Parathyroid adenoma (tissue), 2 donors: ENCODE measurements at regions not wholly inside any gene's neighbourhood (a gene's known extent, or its start where the extent isn't known, plus 50 kb on each side); places are given as distances from the start of the nearest gene placed in this dataset.
A peak's percentile ranks its signal among the peaks of the same experiment; 100 is the strongest.

Source experiments
- H2AFZ ChIP-seq: fragments of 300-600 bp; sonication (generic); one replicate; pipeline ENCODE4 v1.7.0; 2017; ENCODE audit warnings: antibody characterized with exemption, mild to moderate bottlenecking
- H3K27ac ChIP-seq: fragments of 300-600 bp; sonication (generic); one replicate; pipeline ENCODE4 v1.7.0; 2017
- H3K27me3 ChIP-seq: fragments of 300-600 bp; sonication (generic); one replicate; pipeline ENCODE4 v1.7.0; 2017; ENCODE audit warnings: low read length; ENCODE audit not compliant: control insufficient read depth, insufficient read depth
- H3K36me3 ChIP-seq: fragments of 300-600 bp; sonication (generic); one replicate; pipeline ENCODE4 v1.7.0; 2017; ENCODE audit warnings: low read length; ENCODE audit not compliant: control insufficient read depth, insufficient read depth
- H3K4me1 ChIP-seq: fragments of 300-600 bp; sonication (generic); one replicate; pipeline ENCODE4 v1.7.0; 2017; ENCODE audit warnings: control low read depth
- H3K4me2 ChIP-seq: fragments of 300-600 bp; sonication (generic); one replicate; pipeline ENCODE4 v1.7.0; 2017; ENCODE audit warnings: low read length
- H3K4me3 ChIP-seq: fragments of 300-600 bp; sonication (generic); one replicate; pipeline ENCODE4 v1.7.0; 2017; ENCODE audit warnings: low read depth, low read length
- H3K79me2 ChIP-seq: fragments of 300-600 bp; sonication (generic); one replicate; pipeline ENCODE4 v1.7.0; 2017; ENCODE audit warnings: control low read depth
- H3K9ac ChIP-seq: fragments of 300-600 bp; sonication (generic); one replicate; pipeline ENCODE4 v1.7.0; 2017; ENCODE audit warnings: mild to moderate bottlenecking
- H3K9me3 ChIP-seq: fragments of 300-600 bp; sonication (generic); one replicate; pipeline ENCODE4 v1.7.0; 2017; ENCODE audit warnings: low read length; ENCODE audit not compliant: control insufficient read depth
- TF ChIP-seq, protein P1 (sequence below): fragments of 300-600 bp; sonication (generic); IDR thresholded peaks from one replicate; pipeline ENCODE4 v1.7.0; 2017; ENCODE audit warnings: antibody characterized with exemption, mild to moderate bottlenecking
- donor health status: primary hyperparathyroidism.

DNA sequence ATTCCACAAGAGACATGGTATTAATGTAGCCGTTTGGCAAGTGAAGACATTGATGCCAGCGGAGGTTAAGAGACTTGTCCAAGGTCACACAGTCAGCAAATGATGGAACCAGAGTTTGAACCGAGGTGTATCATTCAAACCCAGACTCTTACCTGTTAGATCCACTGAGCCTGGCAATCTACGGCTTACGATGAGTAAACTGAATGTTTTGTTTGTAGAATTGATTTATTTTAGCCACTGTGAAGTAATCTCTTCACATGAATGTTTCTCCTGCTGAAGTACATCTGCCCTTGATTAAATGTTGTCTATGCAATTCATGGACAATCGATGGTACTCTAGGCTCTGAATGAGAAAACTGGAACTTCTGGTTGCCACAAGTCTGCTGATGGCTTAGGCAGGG, 155.5 kb upstream of the NAV2 start:
- H3K9me3 ChIP-seq: no peaks in the 10 kb centered on the region
- H3K4me3 ChIP-seq: no peak overlapping the region
- no peak overlapping the region for H3K4me2 ChIP-seq
- no peaks in the 10 kb centered on the region for H3K4me1 ChIP-seq
- TF ChIP-seq, protein P1, sequence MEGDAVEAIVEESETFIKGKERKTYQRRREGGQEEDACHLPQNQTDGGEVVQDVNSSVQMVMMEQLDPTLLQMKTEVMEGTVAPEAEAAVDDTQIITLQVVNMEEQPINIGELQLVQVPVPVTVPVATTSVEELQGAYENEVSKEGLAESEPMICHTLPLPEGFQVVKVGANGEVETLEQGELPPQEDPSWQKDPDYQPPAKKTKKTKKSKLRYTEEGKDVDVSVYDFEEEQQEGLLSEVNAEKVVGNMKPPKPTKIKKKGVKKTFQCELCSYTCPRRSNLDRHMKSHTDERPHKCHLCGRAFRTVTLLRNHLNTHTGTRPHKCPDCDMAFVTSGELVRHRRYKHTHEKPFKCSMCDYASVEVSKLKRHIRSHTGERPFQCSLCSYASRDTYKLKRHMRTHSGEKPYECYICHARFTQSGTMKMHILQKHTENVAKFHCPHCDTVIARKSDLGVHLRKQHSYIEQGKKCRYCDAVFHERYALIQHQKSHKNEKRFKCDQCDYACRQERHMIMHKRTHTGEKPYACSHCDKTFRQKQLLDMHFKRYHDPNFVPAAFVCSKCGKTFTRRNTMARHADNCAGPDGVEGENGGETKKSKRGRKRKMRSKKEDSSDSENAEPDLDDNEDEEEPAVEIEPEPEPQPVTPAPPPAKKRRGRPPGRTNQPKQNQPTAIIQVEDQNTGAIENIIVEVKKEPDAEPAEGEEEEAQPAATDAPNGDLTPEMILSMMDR: no peak
- H3K79me2 ChIP-seq: no peaks in the 10 kb centered on the region
- no peak overlapping the region for H2AFZ ChIP-seq
- no peak overlapping the region for H3K9ac ChIP-seq
- H3K36me3 ChIP-seq: no peaks in the 10 kb centered on the region
- H3K27ac ChIP-seq: no peak overlapping the region
- H3K27me3 ChIP-seq: no peaks in the 10 kb centered on the region

DNA sequence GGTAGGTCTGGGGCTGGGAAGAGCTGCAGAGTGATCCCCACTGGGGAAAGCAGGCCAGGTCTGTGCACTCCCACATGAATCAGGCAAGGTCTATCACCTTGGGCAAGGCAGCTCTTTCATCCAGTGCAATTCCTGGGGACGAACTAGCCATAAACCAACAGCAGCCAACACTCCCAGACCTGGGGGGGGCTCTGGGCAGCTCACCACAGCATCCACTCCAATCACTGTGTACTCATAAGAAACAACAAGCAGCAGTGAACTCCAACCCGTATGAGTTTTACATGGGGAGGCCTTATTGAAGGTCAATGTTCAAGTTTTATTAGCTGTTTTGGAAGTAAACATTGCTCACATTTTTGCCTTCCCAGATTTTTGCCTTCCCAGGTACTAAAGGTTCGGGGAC, 157.4 kb upstream of the NAV2 start:
- no peak overlapping the region for H3K4me3 ChIP-seq
- H3K4me2 ChIP-seq: no peak overlapping the region
- TF ChIP-seq, protein P1: no peak
- no peak overlapping the region for H3K27ac ChIP-seq
- no peak overlapping the region for H2AFZ ChIP-seq
- H3K27me3 ChIP-seq: no peaks in the 10 kb centered on the region
- no peak overlapping the region for H3K9ac ChIP-seq
- no peaks in the 10 kb centered on the region for H3K4me1 ChIP-seq
- H3K36me3 ChIP-seq: no peaks in the 10 kb centered on the region
- H3K9me3 ChIP-seq: no peaks in the 10 kb centered on the region
- no peaks in the 10 kb centered on the region for H3K79me2 ChIP-seq

- H3K36me3 ChIP-seq: no peaks in the 10 kb centered on the region
- no peaks in the 10 kb centered on the region for H3K27me3 ChIP-seq
- H3K27ac ChIP-seq: no peak overlapping the region
- H2AFZ ChIP-seq: no peak overlapping the region
- H3K79me2 ChIP-seq: no peaks in the 10 kb centered on the region
- H3K9me3 ChIP-seq: no peaks in the 10 kb centered on the region
- H3K9ac ChIP-seq: no peak overlapping the region
- TF ChIP-seq, protein P1: peak; percentile 64
- no peak overlapping the region for H3K4me3 ChIP-seq
- H3K4me1 ChIP-seq: no peaks in the 10 kb centered on the region
- no peak overlapping the region for H3K4me2 ChIP-seq
These were observed 158.8 kb upstream of the NAV2 start for GRCh38 chr11:19553683-19554333.

DNA sequence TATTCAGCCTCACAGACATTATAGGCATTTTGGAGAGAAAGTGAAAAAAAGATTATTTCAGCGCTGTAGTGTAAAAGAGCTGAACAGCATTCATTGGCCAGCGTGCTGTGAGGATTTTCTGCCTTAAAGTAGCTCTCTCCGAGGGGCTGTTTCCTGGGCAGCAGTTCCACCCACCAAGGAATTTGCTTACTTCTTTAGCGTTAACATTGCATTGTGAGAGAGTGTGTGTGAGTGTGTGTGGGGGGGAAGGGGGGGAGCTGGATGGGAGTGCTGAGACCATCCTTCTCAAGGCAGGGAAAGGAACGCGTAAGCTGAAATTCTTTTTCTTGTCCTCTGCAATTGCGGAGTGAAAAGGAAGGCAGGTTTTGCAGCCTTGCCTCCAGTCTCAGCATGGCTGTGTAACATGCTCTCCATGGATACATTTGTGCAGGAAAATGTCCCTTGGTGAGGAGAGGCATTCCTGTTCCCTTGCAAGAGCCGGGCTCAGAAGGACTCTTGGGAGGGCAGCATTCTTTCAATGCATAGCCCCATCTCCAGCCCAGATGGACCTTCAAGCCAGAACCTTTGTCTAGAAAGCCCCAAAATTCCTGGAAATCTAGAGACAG, 159.9 kb upstream of the NAV2 start:
- Histone ChIP-seq H3K9me3 (no peaks in the 10 kb centered on the region), H2AFZ (no peak overlapping the region), H3K27me3 (no peaks in the 10 kb centered on the region), H3K36me3 (no peaks in the 10 kb centered on the region), H3K4me2 (no peak overlapping the region), H3K27ac (no peak overlapping the region), H3K9ac (no peak overlapping the region), H3K79me2 (no peaks in the 10 kb centered on the region), H3K4me1 (no peaks in the 10 kb centered on the region), H3K4me3 (no peak overlapping the region)
- TF ChIP-seq, protein P1: no peak

GRCh38 chr11:19552161-19552560, 160.5 kb upstream of the NAV2 start:
- H3K79me2 ChIP-seq: no peaks in the 10 kb centered on the region
- H3K4me1 ChIP-seq: no peaks in the 10 kb centered on the region
- TF ChIP-seq, protein P1: no peak
- no peaks in the 10 kb centered on the region for H3K27me3 ChIP-seq
- H3K4me2 ChIP-seq: no peak overlapping the region
- H3K9me3 ChIP-seq: no peaks in the 10 kb centered on the region
- no peaks in the 10 kb centered on the region for H3K36me3 ChIP-seq
- H3K4me3 ChIP-seq: no peak overlapping the region
- no peak overlapping the region for H3K9ac ChIP-seq
- no peak overlapping the region for H2AFZ ChIP-seq
- no peak overlapping the region for H3K27ac ChIP-seq
